Fibroblast of skin of scalp (primary cell): ENCODE measurements at regions not wholly inside any gene's neighbourhood (a gene's known extent, or its start where the extent isn't known, plus 50 kb on each side); places are given as distances from the start of the nearest gene placed in this dataset.

Experiments used
- DNase-seq: peaks from one replicate; pipeline ENCODE4 v3.0.0-alpha.2; 2013

- no peak for DNase-seq
Measured at GRCh38 chr15:38648121-38648843, 83.7 kb upstream of the RASGRP1 start.

- no peak for DNase-seq
Measured at GRCh38 chr15:38650384-38650783, 85.8 kb upstream of the RASGRP1 start.

GRCh38 chr15:38650936-38651327 is 86.3 kb upstream of the RASGRP1 start:
- no peak for DNase-seq

DNA sequence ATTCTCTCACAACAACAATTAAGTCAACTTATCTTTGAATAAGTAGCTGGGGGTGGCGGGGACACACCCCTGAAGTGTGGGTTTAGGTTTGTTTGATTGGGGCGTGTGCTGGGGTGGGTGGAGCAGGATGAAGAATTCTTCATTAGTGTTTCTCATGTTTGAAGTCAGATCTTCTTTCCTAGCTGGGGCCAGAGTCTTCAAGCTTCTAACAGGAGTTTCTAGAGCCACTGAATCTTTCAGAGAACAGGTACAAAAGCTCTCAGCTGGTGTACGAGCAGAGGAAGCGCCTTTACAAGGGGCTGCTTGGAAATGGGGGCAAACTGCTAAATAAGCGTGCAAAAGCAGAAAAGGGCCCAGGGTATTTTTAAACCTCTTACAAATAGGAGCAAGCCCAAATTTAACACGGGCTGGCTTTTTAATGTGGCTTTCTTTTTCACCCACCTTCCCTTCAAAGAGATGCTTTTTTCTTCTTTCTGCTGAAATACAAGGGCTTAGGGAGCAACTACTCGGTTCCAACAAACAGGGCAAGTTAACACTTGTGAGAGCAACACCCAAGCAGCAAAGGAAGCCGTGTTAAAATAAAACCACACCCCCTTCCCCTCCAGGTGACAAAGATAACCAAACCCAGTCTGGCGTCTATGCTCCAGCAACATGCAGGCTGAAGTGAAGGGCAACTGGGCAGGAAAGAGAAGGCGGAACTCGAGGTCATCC is 86.9 kb upstream of the RASGRP1 start:
- no peak for DNase-seq

GRCh38 chr15:38652183-38652794 is 87.7 kb upstream of the RASGRP1 start:
- no peak for DNase-seq

GRCh38 chr15:38652998-38653397 is 88.4 kb upstream of the RASGRP1 start:
- DNase-seq = no peak

DNA sequence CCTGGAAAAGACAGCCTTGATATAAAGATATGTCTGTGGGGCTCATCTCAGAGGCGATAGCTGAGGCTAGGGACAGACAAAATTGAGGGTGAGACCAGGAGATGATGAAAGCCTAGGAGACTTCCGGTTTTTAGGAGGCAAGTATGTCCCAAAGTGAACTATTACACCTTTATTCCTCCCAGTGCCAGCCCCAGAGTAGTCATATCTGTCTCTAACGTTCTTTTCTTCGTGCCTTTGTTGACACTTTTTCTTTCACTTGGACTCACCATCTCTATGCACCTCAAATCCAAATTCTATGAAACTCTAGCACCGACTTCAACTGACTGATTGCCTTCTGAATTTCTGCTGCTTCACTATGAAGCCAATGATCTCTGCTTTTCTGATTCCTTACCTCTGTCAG is 93.8 kb upstream of the RASGRP1 start:
- no peak for DNase-seq

GRCh38 chr15:38660738-38661137 is 96.1 kb upstream of the RASGRP1 start:
- DNase-seq = no peak

- no peak for DNase-seq
Measured at GRCh38 chr15:38662033-38662802, 97.6 kb upstream of the RASGRP1 start.

DNA sequence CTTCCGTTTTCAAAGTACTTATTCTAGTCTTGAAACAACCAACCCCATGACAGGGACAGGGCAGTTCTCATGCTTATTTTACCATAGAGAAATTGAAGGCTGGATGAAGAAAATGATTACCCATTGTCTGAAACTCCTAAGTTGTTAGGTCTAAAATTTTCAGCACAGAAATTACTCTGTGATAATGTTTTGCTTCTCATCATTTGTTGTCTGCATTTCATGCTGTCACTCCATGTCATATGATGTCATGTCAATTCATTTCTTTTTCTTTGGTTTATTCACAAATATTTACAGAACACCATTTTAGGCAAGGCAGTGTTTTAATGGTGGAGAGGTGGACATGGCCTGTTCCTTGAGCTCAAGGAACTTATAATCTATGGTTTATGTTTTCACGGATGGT is 98.2 kb upstream of the RASGRP1 start:
- no peak for DNase-seq

DNA sequence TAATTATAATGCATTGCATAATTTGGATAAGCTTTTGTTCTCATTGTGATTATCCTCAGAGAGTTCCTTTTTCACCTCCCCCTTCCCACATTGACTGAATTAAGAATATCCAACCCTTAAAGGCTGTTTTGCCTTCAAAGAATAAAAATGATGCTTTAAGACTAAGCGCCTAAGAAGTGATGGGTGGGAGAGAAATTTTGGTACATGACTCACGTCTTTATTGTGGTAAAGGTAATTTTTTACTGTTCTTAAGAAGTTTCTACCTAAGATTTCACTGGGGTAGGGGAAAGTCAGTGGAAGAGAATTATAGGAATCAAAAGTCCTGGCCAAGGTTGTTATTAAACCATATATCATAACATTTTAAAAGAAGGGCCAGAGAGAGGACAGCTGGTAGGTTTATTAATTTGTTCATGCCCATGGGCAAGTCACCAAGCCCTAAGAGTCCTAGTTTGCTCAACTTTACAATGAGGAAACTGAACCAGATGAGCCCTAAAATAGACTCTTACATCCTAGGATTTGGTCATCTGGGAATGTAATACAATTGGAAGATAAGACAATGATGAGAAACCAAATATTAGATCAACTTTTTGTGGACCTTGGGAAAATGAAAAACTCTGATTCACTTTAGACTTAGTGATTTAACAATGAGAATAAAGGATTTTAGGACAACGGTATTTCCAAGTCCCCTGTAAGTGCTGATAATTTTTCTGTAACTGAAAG is 101.1 kb upstream of the RASGRP1 start:
- no peak for DNase-seq

GRCh38 chr15:38666865-38667510 is 102.4 kb upstream of the RASGRP1 start:
- DNase-seq = no peak

- no peak for DNase-seq
Measured at GRCh38 chr15:38667890-38668850, 103.6 kb upstream of the RASGRP1 start.

DNA sequence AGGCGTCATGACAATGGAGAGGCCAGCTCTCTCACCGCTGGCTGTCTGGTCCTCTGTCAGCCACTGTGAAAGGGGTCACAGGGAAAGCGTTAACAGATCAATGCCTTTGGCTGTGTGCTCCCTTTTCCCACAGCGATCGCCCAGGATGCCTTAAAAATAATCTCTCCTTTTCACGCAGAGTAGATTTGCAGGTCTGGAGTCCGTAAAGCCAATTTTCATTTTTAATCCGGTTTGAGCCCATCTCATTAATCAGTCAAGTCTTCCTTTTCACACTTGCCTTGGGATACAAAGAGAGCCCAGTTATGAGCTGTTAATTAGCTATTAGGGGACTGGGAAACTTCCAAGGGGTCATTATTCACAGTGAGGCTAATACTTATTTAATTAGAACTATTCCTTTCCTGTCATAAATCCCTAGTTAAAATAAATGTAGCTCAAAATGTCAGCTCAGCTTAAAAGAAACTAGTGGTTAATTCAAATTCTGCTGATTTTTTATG is 104.3 kb upstream of the RASGRP1 start:
- DNase-seq = no peak

- no peak for DNase-seq
Measured at GRCh38 chr15:38670128-38671005, 105.8 kb upstream of the RASGRP1 start.

DNA sequence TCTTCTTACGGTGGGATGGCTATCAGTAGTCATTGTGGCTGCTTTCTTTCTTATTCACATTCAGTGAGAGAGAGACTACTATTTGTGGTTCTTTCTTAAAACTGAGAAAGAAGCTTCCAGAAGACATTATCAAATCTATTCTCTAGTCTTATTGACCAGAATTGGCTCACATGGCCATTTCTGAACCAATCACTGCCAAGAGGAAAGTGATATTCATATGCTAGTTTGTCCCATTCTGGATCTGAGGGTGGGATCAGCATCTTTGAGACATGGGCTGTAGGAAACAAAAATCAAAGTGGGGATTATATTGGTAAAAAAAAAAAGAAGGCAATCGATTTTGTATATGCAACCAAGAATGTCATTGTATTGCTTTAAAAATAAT is 106.4 kb upstream of the RASGRP1 start:
- no peak for DNase-seq

DNA sequence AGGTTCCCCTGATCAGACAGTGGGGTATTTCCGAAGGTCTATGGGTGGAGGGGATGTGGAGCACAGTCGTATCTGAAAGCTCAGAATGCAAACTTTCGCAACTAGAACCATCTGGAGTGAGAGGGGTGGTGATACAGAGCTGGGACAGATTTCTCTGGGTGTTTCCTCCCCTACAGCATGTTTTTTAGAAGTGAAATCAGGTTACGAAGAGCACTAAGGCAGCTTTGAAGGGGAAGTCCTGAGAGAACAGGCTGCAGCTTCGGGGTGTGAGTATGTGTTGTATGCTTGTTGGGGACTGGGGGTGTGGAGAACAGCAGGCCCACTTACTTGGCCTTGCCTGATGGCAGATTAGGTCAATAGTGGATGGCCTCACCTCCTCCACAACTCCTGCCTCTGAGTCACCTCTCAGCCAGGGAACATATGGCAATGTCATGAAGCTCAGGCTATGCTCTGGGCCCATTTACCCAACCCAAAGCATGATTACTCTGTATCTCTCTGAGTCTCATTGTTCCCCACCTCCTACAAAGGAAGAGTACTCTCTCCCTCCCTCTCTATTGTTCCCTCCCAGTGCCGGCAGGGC is 107.2 kb upstream of the RASGRP1 start:
- DNase-seq = no peak

GRCh38 chr15:38672273-38672672 is 107.7 kb upstream of the RASGRP1 start:
- DNase-seq = no peak
